ENCODE measurements at regions not wholly inside any gene's neighbourhood (a gene's known extent, or its start where the extent isn't known, plus 50 kb on each side); places are given as distances from the start of the nearest gene placed in this dataset.

DNA sequence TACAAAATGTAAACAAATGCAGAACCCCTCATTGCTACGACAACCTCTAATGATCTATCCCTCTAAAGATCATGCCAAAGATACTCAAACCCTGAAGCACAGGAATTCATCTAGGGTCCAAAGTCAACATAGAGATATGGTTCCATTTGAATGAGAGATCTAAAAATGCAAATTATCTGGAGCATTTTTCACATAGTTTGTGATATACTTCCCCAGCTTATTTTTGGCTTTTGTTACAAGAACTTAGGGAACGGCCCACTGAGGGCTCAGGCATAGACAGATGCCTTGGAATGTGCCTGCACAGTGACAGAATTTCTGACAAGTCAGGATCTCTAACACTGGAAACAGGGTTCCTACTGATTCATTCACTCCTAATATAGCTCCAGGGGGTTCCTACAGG is 258.9 kb upstream of the THBS1 start:
- TF ChIP-seq, protein P1, sequence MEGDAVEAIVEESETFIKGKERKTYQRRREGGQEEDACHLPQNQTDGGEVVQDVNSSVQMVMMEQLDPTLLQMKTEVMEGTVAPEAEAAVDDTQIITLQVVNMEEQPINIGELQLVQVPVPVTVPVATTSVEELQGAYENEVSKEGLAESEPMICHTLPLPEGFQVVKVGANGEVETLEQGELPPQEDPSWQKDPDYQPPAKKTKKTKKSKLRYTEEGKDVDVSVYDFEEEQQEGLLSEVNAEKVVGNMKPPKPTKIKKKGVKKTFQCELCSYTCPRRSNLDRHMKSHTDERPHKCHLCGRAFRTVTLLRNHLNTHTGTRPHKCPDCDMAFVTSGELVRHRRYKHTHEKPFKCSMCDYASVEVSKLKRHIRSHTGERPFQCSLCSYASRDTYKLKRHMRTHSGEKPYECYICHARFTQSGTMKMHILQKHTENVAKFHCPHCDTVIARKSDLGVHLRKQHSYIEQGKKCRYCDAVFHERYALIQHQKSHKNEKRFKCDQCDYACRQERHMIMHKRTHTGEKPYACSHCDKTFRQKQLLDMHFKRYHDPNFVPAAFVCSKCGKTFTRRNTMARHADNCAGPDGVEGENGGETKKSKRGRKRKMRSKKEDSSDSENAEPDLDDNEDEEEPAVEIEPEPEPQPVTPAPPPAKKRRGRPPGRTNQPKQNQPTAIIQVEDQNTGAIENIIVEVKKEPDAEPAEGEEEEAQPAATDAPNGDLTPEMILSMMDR (IDR thresholded peaks at IDR 0.05), result no peak

DNA sequence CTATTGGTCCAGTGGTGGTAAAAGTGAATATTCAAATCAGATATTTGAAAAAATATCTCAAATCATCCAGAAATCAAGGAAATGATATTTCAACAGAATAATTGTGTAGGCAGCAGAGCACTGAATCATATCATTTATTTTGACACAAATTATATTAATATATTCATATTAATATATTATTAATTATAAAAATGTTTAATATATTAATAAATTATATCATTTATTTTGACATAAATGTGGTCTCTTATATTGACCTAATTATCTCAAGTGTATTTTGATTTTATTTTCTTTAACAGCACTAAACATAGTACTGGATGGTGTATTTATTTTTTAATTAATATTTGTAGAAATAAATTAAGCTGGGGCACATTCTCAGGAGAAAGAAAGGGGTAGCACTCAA is 257.7 kb upstream of the THBS1 start:
- H3K9me3 ChIP-seq (ENCODE audit: control insufficient read depth in 1 of 2, insufficient read depth in 1 of 2, low read length in 2 of 2), result peaks cover 0 to 4% of the 10 kb centered on the region in 2 experiments
- no peak overlapping the region for H3K27ac ChIP-seq (ENCODE audit: low read depth in 1 of 2, low read length in 2 of 2)
- H3K4me1 ChIP-seq (ENCODE audit: insufficient read depth, low read length), result no peaks in the 10 kb centered on the region
- no peaks in the 10 kb centered on the region for H3K4me1 Mint-ChIP-seq (ENCODE audit: low read depth)
- peaks cover 0 to 11% of the 10 kb centered on the region in 2 experiments for H3K27me3 ChIP-seq (ENCODE audit: control insufficient read depth in 1 of 2, insufficient read depth in 2 of 2, low read length in 2 of 2)
- peaks cover 16% of the 10 kb centered on the region for H3K27me3 Mint-ChIP-seq
- H3K4me3 Mint-ChIP-seq, result no peak overlapping the region
- no peak overlapping the region for H3K27ac Mint-ChIP-seq
- ATAC-seq (ENCODE audit: poor library complexity) (no peak), DNase-seq (no peak)
- POLR2A ChIA-PET, result no interaction called here
- CTCF ChIA-PET, result no interaction called here
- intact Hi-C loops (cut with DNase I, micrococcal nuclease), result no loop called here
- no peaks in the 10 kb centered on the region for H3K36me3 ChIP-seq (ENCODE audit: insufficient read depth, low read length)
- H3K9me3 Mint-ChIP-seq, result peaks cover 9% of the 10 kb centered on the region
- TF ChIP-seq, protein P1 (IDR thresholded peaks at IDR 0.05), result no peak
- H3K36me3 Mint-ChIP-seq (ENCODE audit: low read depth), result no peaks in the 10 kb centered on the region
- no peak overlapping the region for H3K4me3 ChIP-seq (ENCODE audit: low read length)

More for the DNA sequence above, 258.9 kb upstream of the THBS1 start:
- intact Hi-C loops (cut with DNase I, micrococcal nuclease), result no loop called here
- Mint-ChIP-seq H3K27me3 (peaks cover 10% of the 10 kb centered on the region), H3K9me3 (peaks cover 9% of the 10 kb centered on the region), H3K4me3 (no peak overlapping the region), H3K36me3 (ENCODE audit: low read depth) (no peaks in the 10 kb centered on the region), H3K4me1 (ENCODE audit: low read depth) (no peaks in the 10 kb centered on the region), H3K27ac (no peak overlapping the region)
- H3K27me3 ChIP-seq (ENCODE audit: control insufficient read depth in 1 of 2, insufficient read depth in 2 of 2, low read length in 2 of 2), result peaks cover 0 to 11% of the 10 kb centered on the region in 2 experiments
- H3K27ac ChIP-seq (ENCODE audit: low read depth in 1 of 2, low read length in 2 of 2), result no peak overlapping the region
- H3K4me3 ChIP-seq (ENCODE audit: low read length), result no peak overlapping the region
- ChIA-PET POLR2A (no interaction called here), CTCF (interaction anchor here (0.7 kb wide), 1 partner anchor 314 kb away, joined by 3 read pairs; no protein-coding TSS in a partner anchor)
- H3K36me3 ChIP-seq (ENCODE audit: insufficient read depth, low read length), result no peaks in the 10 kb centered on the region
- ATAC-seq (ENCODE audit: poor library complexity) (no peak), DNase-seq (no peak)
- peaks cover 0 to 4% of the 10 kb centered on the region in 2 experiments for H3K9me3 ChIP-seq (ENCODE audit: control insufficient read depth in 1 of 2, insufficient read depth in 1 of 2, low read length in 2 of 2)
- H3K4me1 ChIP-seq (ENCODE audit: insufficient read depth, low read length), result no peaks in the 10 kb centered on the region

DNA sequence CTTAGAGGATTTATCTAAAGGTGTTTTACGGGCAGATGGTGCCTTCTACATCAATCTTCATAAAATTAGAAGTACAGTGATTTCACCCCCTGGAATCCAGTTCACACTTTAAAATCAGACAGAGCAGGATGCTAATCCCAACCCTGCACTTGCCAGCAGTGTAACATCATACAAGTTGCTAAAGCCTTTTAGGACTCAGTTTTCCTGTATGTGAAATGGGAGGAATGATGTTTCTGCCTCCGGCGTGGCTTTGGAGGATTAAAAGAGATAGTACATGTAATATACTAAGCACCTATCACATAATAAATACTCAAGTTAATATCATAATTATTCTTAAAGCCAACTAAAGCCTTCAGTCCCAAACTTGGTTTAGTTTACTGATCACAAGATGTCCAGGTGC is 257.2 kb upstream of the THBS1 start:
- peaks cover 9% of the 10 kb centered on the region for H3K9me3 Mint-ChIP-seq
- Histone ChIP-seq H3K36me3 (ENCODE audit: insufficient read depth, low read length) (no peaks in the 10 kb centered on the region), H3K4me1 (ENCODE audit: insufficient read depth, low read length) (no peaks in the 10 kb centered on the region), H3K9me3 (ENCODE audit: control insufficient read depth in 1 of 2, insufficient read depth in 1 of 2, low read length in 2 of 2) (peaks cover 0 to 4% of the 10 kb centered on the region in 2 experiments), H3K27ac (ENCODE audit: low read depth in 1 of 2, low read length in 2 of 2) (no peak overlapping the region), H3K4me3 (ENCODE audit: low read length) (no peak overlapping the region), H3K27me3 (ENCODE audit: control insufficient read depth in 1 of 2, insufficient read depth in 2 of 2, low read length in 2 of 2) (peaks cover 0 to 11% of the 10 kb centered on the region in 2 experiments)
- DNase-seq (no peak), ATAC-seq (ENCODE audit: poor library complexity) (no peak)
- intact Hi-C loops (cut with DNase I, micrococcal nuclease), result no loop called here
- H3K36me3 Mint-ChIP-seq (ENCODE audit: low read depth), result no peaks in the 10 kb centered on the region
- H3K4me3 Mint-ChIP-seq, result no peak overlapping the region
- no peak overlapping the region for H3K27ac Mint-ChIP-seq
- ChIA-PET CTCF (no interaction called here), POLR2A (no interaction called here)
- TF ChIP-seq, protein P1 (IDR thresholded peaks at IDR 0.05), result no peak
- no peaks in the 10 kb centered on the region for H3K4me1 Mint-ChIP-seq (ENCODE audit: low read depth)
- H3K27me3 Mint-ChIP-seq, result peaks cover 16% of the 10 kb centered on the region

All from CD4-positive, alpha-beta T cell (primary cell).